Endodermal cell (in vitro differentiated cells): ENCODE measurements at regions not wholly inside any gene's neighbourhood (a gene's known extent, or its start where the extent isn't known, plus 50 kb on each side); places are given as distances from the start of the nearest gene placed in this dataset.

ENCODE experiments used
- DNase-seq: peaks from one replicate; pipeline ENCODE4 v3.0.0-alpha.2; 2017
- H3K27ac ChIP-seq: 2 replicates; pipeline ENCODE4 v1.5.1; 2013; ENCODE audit warnings: mild to moderate bottlenecking, low read depth, low read length, moderate library complexity
- H3K27me3 ChIP-seq: 2 replicates; pipeline ENCODE4 v1.6.1; 2013; ENCODE audit warnings: mild to moderate bottlenecking, low read length, moderate library complexity; ENCODE audit not compliant: insufficient read depth, control insufficient read depth, poor library complexity, severe bottlenecking
- H3K36me3 ChIP-seq: 2 replicates; pipeline ENCODE4 v1.7.0; 2013; ENCODE audit warnings: mild to moderate bottlenecking, low read length, moderate library complexity; ENCODE audit not compliant: control insufficient read depth, insufficient read depth
- H3K4me1 ChIP-seq: one replicate; pipeline ENCODE4 v1.7.0; 2013; ENCODE audit warnings: low read length; ENCODE audit not compliant: control insufficient read depth, insufficient read depth
- H3K4me3 ChIP-seq: 2 replicates; pipeline ENCODE4 v1.5.1; 2013; ENCODE audit warnings: mild to moderate bottlenecking, low read length, moderate library complexity
- H3K9ac ChIP-seq: 2 replicates; pipeline ENCODE4 v1.6.1; 2013; ENCODE audit warnings: mild to moderate bottlenecking, low read length, moderate library complexity; ENCODE audit not compliant: poor library complexity, severe bottlenecking; ENCODE audit errors: extremely low read depth
- H3K9me3 ChIP-seq: 2 replicates; pipeline ENCODE4 v1.6.1; 2013; ENCODE audit warnings: mild to moderate bottlenecking, low read length, moderate library complexity; ENCODE audit not compliant: control insufficient read depth
- H3K27ac Mint-ChIP-seq: 2 replicates; pipeline ENCODE4 v1.8.0; 2020; ENCODE audit warnings: mixed read lengths
- H3K27me3 Mint-ChIP-seq: 2 replicates; pipeline ENCODE4 v1.8.0; 2021; ENCODE audit warnings: mild to moderate bottlenecking, mixed read lengths; ENCODE audit not compliant: insufficient read depth
- H3K36me3 Mint-ChIP-seq: 2 replicates; pipeline ENCODE4 v1.8.0; 2020; ENCODE audit warnings: low read depth, mixed read lengths
- H3K4me1 Mint-ChIP-seq: 2 replicates; pipeline ENCODE4 v1.8.0; 2020; ENCODE audit warnings: mixed read lengths
- H3K4me3 Mint-ChIP-seq: 2 replicates; pipeline ENCODE4 v1.8.0; 2020; ENCODE audit warnings: mild to moderate bottlenecking, moderate library complexity, mixed read lengths
- H3K9me3 Mint-ChIP-seq: 2 replicates; pipeline ENCODE4 v1.8.0; 2020; ENCODE audit warnings: mild to moderate bottlenecking, mixed read lengths
- WGBS, 2 experiments: methylation state at CpG; one replicate each; pipeline versions ENCODE4 v1.1.5 to v1.1.7; 2013; ENCODE audit warnings: missing lambda C conversion rate in 2 of 2, mixed read lengths in 1 of 2; ENCODE audit not compliant: insufficient coverage in 1 of 2, insufficient read length in 1 of 2; 5-methylcytosine and 5-hydroxymethylcytosine counted together
- TF ChIP-seq, protein P1 (sequence below): fragments of 200-600 bp; sonication (generic); conservative IDR thresholded peaks from 2 replicates; pipeline ENCODE4 v1.5.0; 2021; ENCODE audit warnings: antibody characterized with exemption, mild to moderate bottlenecking

DNA sequence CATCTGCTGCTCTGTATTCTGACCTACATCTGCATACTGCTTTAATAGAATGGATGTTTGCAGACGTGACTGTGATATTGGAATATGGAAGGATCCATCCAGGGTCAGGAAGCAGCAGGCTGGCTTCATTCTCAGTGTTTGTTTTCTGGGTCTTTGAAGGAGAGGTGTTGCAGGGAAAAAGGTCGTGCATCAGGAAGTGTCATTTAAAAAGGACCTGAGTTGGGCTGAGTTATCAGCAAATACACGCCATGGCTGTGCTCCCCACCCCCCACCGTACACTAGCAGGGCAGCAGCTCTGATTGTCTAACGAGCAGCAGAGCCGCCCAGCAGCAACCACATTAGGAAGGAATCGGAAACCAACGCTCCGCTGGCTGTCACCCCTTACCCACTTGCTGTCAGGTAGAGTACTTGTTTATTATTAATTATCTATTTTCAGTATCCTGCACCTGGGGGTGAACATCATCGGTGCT is 63.1 kb upstream of the STEAP1B start:
- no peaks in the 10 kb centered on the region for H3K27me3 Mint-ChIP-seq
- H3K4me3 Mint-ChIP-seq, result no peak overlapping the region
- no peaks in the 10 kb centered on the region for H3K36me3 Mint-ChIP-seq
- H3K27me3 ChIP-seq, result no peaks in the 10 kb centered on the region
- H3K4me3 ChIP-seq, result peak overlapping the region; percentile 33
- H3K9me3 ChIP-seq, result no peaks in the 10 kb centered on the region
- H3K9me3 Mint-ChIP-seq, result no peaks in the 10 kb centered on the region
- TF ChIP-seq, protein P1, sequence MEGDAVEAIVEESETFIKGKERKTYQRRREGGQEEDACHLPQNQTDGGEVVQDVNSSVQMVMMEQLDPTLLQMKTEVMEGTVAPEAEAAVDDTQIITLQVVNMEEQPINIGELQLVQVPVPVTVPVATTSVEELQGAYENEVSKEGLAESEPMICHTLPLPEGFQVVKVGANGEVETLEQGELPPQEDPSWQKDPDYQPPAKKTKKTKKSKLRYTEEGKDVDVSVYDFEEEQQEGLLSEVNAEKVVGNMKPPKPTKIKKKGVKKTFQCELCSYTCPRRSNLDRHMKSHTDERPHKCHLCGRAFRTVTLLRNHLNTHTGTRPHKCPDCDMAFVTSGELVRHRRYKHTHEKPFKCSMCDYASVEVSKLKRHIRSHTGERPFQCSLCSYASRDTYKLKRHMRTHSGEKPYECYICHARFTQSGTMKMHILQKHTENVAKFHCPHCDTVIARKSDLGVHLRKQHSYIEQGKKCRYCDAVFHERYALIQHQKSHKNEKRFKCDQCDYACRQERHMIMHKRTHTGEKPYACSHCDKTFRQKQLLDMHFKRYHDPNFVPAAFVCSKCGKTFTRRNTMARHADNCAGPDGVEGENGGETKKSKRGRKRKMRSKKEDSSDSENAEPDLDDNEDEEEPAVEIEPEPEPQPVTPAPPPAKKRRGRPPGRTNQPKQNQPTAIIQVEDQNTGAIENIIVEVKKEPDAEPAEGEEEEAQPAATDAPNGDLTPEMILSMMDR, result no peak
- peak overlapping the region; percentile 31 for H3K27ac Mint-ChIP-seq
- H3K36me3 ChIP-seq, result no peaks in the 10 kb centered on the region
- H3K4me1 Mint-ChIP-seq, result peaks cover 49% of the 10 kb centered on the region
- no peak overlapping the region for H3K9ac ChIP-seq
- WGBS, 2 experiments, result 49 to 51% methylated on average over 8 to 9 of the region's 10 CpGs
- peaks cover 29% of the 10 kb centered on the region for H3K4me1 ChIP-seq
- peak; percentile 63 for DNase-seq
- H3K27ac ChIP-seq, result no peak overlapping the region

DNA sequence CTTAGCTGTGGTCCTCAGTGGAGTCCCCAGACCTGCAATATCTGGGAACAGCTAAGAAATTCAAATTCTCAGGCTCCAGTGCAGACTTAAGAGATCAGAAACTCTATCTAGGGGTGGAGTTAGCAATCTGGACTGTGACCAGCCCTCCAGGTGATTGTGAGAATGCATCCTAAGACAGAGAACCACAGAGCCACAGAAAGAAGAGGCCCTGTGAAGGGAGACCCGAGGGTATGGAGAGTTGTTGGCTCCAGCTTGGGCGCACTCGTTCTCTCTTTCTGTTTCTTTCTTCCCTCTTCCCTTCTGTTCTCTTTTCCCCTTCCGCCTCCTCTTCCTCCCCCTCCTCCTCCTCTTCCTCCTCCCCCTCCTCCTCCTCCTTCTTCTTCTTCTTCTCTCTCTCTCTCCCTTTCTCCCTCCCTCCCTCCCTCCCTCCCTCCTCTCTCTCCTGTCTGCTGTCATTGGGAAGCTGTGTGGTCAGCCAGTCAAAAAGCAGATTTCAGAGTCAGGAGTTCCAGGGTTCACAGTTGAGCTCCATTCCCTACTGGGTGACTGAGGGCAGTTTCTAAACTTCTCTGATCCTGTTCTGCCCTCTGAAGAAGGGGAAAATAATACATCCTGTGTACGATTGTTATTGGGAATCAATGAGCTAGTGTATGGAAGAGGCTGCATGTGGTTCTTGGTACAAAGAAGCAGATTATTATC is 62.1 kb upstream of the STEAP1B start:
- Histone ChIP-seq H3K27ac (no peak overlapping the region), H3K9ac (peak overlapping the region; percentile 19), H3K36me3 (no peaks in the 10 kb centered on the region), H3K4me1 (peaks cover 29% of the 10 kb centered on the region), H3K9me3 (no peaks in the 10 kb centered on the region), H3K4me3 (peak overlapping the region; percentile 33), H3K27me3 (no peaks in the 10 kb centered on the region)
- H3K4me3 Mint-ChIP-seq, result peak overlapping the region; percentile 19
- WGBS, 2 experiments, result 36 to 57% methylated on average over 1 to 4 of the region's 5 CpGs
- TF ChIP-seq, protein P1, result no peak
- H3K27me3 Mint-ChIP-seq, result no peaks in the 10 kb centered on the region
- peak; percentile 71 for DNase-seq
- H3K9me3 Mint-ChIP-seq, result no peaks in the 10 kb centered on the region
- peaks cover 48% of the 10 kb centered on the region for H3K4me1 Mint-ChIP-seq
- peak overlapping the region; percentile 94 for H3K27ac Mint-ChIP-seq
- H3K36me3 Mint-ChIP-seq, result peaks cover 2% of the 10 kb centered on the region

DNA sequence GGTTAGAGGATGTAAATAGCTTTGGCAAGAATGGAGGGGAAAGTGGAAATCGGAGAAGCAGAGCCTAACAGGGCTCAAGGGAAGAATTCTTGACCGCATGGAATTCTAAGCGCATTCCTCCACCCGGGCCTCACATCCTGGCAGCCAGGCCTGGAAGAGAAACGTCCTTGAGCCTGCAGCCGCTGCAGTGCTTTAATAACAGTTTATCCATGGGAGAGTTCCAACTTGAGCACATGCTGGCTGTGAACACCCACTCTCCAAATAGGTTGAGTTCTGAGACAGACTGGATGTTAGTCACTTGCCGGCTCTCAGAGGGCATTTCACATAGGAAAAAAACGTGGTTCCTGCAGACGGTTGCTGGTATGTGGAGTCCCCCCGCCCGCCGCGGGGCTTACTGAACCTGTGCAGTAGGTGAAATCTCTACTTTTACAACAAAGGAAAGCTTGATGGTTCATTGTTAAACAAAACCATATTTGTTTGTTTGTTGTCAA is 61.4 kb upstream of the STEAP1B start:
- Histone ChIP-seq H3K4me1 (peaks cover 29% of the 10 kb centered on the region), H3K9me3 (no peaks in the 10 kb centered on the region), H3K9ac (no peak overlapping the region), H3K36me3 (no peaks in the 10 kb centered on the region), H3K4me3 (no peak overlapping the region), H3K27me3 (no peaks in the 10 kb centered on the region), H3K27ac (no peak overlapping the region)
- peaks cover 7% of the 10 kb centered on the region for H3K36me3 Mint-ChIP-seq
- DNase-seq, result peak; percentile 91
- peak overlapping the region; percentile 19 for H3K4me3 Mint-ChIP-seq
- TF ChIP-seq, protein P1, result no peak
- no peaks in the 10 kb centered on the region for H3K9me3 Mint-ChIP-seq
- 15 to 37% methylated on average over 3 to 13 of the region's 13 CpGs for WGBS, 2 experiments
- H3K4me1 Mint-ChIP-seq, result peaks cover 49% of the 10 kb centered on the region
- H3K27ac Mint-ChIP-seq, result peak overlapping the region; percentile 94
- no peaks in the 10 kb centered on the region for H3K27me3 Mint-ChIP-seq
